Spinal cord (tissue), 9 donors: ENCODE measurements at regions not wholly inside any gene's neighbourhood (a gene's known extent, or its start where the extent isn't known, plus 50 kb on each side); places are given as distances from the start of the nearest gene placed in this dataset.

ENCODE experiments used
- DNase-seq, 6 donors: peaks; one replicate each; pipeline versions ENCODE4 v3.0.0 to v3.0.0-alpha.2; 2013 to 2015; ENCODE audit warnings: low spot score in 6 of 6, low read depth in 4 of 6
- H3K27ac ChIP-seq: one replicate; pipeline ENCODE4 v1.5.1; 2013; ENCODE audit warnings: low read depth, low read length, control low read depth
- H3K27me3 ChIP-seq: one replicate; pipeline ENCODE4 v1.6.1; 2013; ENCODE audit warnings: low read length; ENCODE audit not compliant: control insufficient read depth, insufficient read depth
- H3K36me3 ChIP-seq: one replicate; pipeline ENCODE4 v1.6.1; 2013; ENCODE audit warnings: low read length; ENCODE audit not compliant: control insufficient read depth, insufficient read depth
- H3K4me1 ChIP-seq: one replicate; pipeline ENCODE4 v1.6.1; 2013; ENCODE audit warnings: low read length; ENCODE audit not compliant: control insufficient read depth, insufficient read depth
- H3K4me3 ChIP-seq: one replicate; pipeline ENCODE4 v1.5.1; 2013; ENCODE audit warnings: low read depth, low read length, control low read depth
- H3K9me3 ChIP-seq: one replicate; pipeline ENCODE4 v1.6.1; 2013; ENCODE audit warnings: low read length; ENCODE audit not compliant: control insufficient read depth, insufficient read depth
- WGBS: methylation state at CpG from one replicate; pipeline ENCODE4 v1.1.5; 2013; ENCODE audit warnings: missing lambda C conversion rate; ENCODE audit not compliant: insufficient coverage; 5-methylcytosine and 5-hydroxymethylcytosine counted together
- donor health status: healthy.

GRCh38 chr15:77549576-77550288, 83.0 kb downstream of the LINGO1 start:
- peaks cover 55% of the 10 kb centered on the region for H3K4me1 ChIP-seq
- H3K4me3 ChIP-seq = no peak overlapping the region
- no peaks in the 10 kb centered on the region for H3K9me3 ChIP-seq
- 90% methylated on average over 5 of the region's 5 CpGs for WGBS
- no peaks in the 10 kb centered on the region for H3K27me3 ChIP-seq
- no peak for DNase-seq
- H3K36me3 ChIP-seq = no peaks in the 10 kb centered on the region
- no peak overlapping the region for H3K27ac ChIP-seq

GRCh38 chr15:77548589-77549557, 83.8 kb downstream of the LINGO1 start:
- 84% methylated on average over 16 of the region's 23 CpGs for WGBS
- peaks cover 49% of the 10 kb centered on the region for H3K4me1 ChIP-seq

DNA sequence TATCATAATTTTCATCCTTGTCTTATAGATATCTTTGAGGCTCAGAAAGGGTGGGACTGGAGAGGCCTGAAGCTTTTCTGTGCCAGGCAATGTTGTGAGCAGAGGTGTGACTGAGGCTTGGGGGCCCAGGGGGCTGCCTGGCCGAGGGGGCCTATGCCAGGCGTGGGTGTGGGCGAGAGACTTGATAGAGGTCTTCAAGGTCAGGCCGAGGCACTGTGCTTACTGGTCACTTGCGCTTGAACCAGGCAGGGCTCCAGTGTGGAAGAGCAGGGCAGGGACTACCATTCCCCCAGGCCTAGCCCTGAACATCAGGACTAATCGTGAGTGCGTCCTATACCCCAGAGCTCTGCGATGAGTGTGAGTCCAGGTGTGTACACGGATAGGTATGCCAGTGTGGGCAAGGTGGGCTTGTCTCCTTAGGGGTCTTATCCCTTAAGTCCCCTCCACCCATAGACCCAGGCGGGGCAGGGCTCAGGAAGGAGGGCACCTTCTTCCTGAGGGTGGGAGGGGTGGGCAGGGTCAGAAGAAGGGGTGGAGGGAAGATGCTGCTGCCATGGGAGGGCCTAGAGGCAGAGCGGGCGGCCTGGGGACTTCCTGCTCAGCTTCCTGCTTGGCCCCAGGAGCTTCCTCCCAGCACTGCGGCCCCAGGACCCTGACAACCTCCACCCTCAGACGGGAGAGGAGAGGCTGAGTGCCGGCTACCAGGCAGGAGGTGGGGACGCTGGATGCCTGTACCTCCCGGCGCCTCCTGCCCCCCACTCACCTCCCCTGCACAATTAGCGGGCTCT, 84.7 kb downstream of the LINGO1 start:
- Histone ChIP-seq H3K9me3 (no peaks in the 10 kb centered on the region), H3K4me3 (no peak overlapping the region), H3K36me3 (no peaks in the 10 kb centered on the region), H3K4me1 (peaks cover 52% of the 10 kb centered on the region), H3K27ac (no peak overlapping the region), H3K27me3 (no peaks in the 10 kb centered on the region)
- 80% methylated on average over 8 of the region's 19 CpGs for WGBS
- DNase-seq = no peak

More at GRCh38 chr15:77548589-77549557, 83.8 kb downstream of the LINGO1 start:
- Histone ChIP-seq H3K9me3 (no peaks in the 10 kb centered on the region), H3K36me3 (no peaks in the 10 kb centered on the region), H3K27me3 (no peaks in the 10 kb centered on the region), H3K27ac (no peak overlapping the region), H3K4me3 (no peak overlapping the region)
- peak in 1 of 6 donors; percentile 65 for DNase-seq

DNA sequence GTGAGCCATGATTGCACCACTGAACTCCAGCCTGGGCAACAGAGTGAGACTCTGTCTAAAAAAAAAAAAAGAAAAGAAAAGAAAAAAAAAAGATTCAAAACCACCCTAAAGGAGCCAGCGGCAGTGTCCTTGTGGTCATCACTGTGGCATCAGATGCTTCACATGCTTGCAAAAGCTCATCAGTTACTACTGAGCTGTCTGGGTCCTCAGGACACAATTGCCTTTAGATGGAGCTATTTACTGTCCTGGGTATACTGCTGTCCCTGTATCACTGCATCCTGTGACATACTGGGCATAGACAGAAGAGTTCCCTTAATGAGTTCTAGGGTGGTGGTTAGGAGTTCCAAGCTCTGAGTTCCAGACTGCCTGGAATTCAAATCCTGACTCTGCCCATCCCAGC, 85.8 kb downstream of the LINGO1 start:
- H3K4me3 ChIP-seq = no peak overlapping the region
- no peaks in the 10 kb centered on the region for H3K9me3 ChIP-seq
- H3K27me3 ChIP-seq = no peaks in the 10 kb centered on the region
- no peak overlapping the region for H3K27ac ChIP-seq
- H3K36me3 ChIP-seq = no peaks in the 10 kb centered on the region
- DNase-seq = no peak
- WGBS = 100% methylated on average over 1 of the region's 1 CpG
- H3K4me1 ChIP-seq = peaks cover 53% of the 10 kb centered on the region

GRCh38 chr15:77546050-77546501, 86.6 kb downstream of the LINGO1 start:
- DNase-seq = no peak
- no peak overlapping the region for H3K27ac ChIP-seq
- H3K4me3 ChIP-seq = no peak overlapping the region
- WGBS = 50% methylated on average over 4 of the region's 4 CpGs
- peaks cover 57% of the 10 kb centered on the region for H3K4me1 ChIP-seq
- no peaks in the 10 kb centered on the region for H3K27me3 ChIP-seq
- no peaks in the 10 kb centered on the region for H3K9me3 ChIP-seq
- H3K36me3 ChIP-seq = no peaks in the 10 kb centered on the region

- 88% methylated on average over 5 of the region's 6 CpGs for WGBS
- no peak for DNase-seq
- Histone ChIP-seq H3K9me3 (no peaks in the 10 kb centered on the region), H3K36me3 (no peaks in the 10 kb centered on the region), H3K27me3 (no peaks in the 10 kb centered on the region), H3K4me1 (peaks cover 57% of the 10 kb centered on the region), H3K4me3 (no peak overlapping the region), H3K27ac (no peak overlapping the region)
Measured at GRCh38 chr15:77545058-77545457, 87.7 kb downstream of the LINGO1 start.

DNA sequence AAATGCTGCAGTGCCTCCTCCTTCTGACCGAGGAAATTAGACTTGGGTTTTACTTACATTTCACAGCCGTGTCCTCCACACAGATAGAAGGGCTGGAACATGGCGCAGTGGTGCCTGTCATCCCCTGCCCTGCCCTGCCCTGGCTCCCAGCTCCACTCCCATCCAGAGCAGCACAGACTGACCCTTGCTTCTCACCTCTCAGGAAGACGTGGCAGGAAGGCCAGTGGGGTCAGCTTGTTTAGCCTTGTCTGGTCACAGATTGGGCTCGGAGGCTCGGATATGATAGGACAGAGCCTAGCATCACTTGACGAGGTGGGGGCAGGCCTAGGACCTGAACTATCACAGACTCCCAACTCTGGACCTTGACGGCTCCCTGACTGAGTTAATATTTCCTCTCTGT, 88.5 kb downstream of the LINGO1 start:
- peaks cover 59% of the 10 kb centered on the region for H3K4me1 ChIP-seq
- H3K36me3 ChIP-seq = no peaks in the 10 kb centered on the region
- H3K27ac ChIP-seq = no peak overlapping the region
- H3K4me3 ChIP-seq = no peak overlapping the region
- WGBS = 75% methylated on average over 8 of the region's 8 CpGs
- H3K9me3 ChIP-seq = no peaks in the 10 kb centered on the region
- H3K27me3 ChIP-seq = no peaks in the 10 kb centered on the region
- DNase-seq = no peak

- Histone ChIP-seq H3K4me3 (peak overlapping the region; percentile 28), H3K27me3 (no peaks in the 10 kb centered on the region), H3K4me1 (peaks cover 59% of the 10 kb centered on the region), H3K36me3 (no peaks in the 10 kb centered on the region), H3K9me3 (no peaks in the 10 kb centered on the region), H3K27ac (peak overlapping the region; percentile 82)
- peak in 4 of 6 donors; percentile 61 to 95 (median 80) for DNase-seq
- 20% methylated on average over 30 of the region's 32 CpGs for WGBS
Measured at GRCh38 chr15:77543159-77543882, 89.4 kb downstream of the LINGO1 start.
